SH-SY5Y (cell line): ENCODE measurements at regions not wholly inside any gene's neighbourhood (a gene's known extent, or its start where the extent isn't known, plus 50 kb on each side); places are given as distances from the start of the nearest gene placed in this dataset.

ENCODE experiments used
- GATA2 ChIP-seq: IDR thresholded peaks from 2 replicates; pipeline ENCODE4 v1.6.1; 2011; ENCODE audit warnings: mild to moderate bottlenecking, low read depth, low read length
- GATA3 ChIP-seq: IDR thresholded peaks from 2 replicates; pipeline ENCODE4 v1.6.1; 2011; ENCODE audit warnings: low read depth, mild to moderate bottlenecking, low read length, moderate library complexity

- TF ChIP-seq GATA2 (no peak), GATA3 (no peak)
Observed at GRCh38 chr15:95580121-95580520, 750.4 kb upstream of the NR2F2 start.
